BJ (cell line): ENCODE measurements at regions not wholly inside any gene's neighbourhood (a gene's known extent, or its start where the extent isn't known, plus 50 kb on each side); places are given as distances from the start of the nearest gene placed in this dataset.

ENCODE experiments used
- CTCF ChIA-PET: fragments of 350-600 bp; formaldehyde crosslinking; extraction: SDS; loops from one replicate; lab custom pipeline; 2021; ENCODE audit warnings: antibody characterized with exemption, inconsistent platforms; lab: Yijun Ruan, JAX
- POLR2A ChIA-PET: fragments of 300-600 bp; sonication (Branson Sonifier 250); formaldehyde crosslinking; extraction: SDS; loops from one replicate; lab custom pipeline; 2021; ENCODE audit warnings: antibody characterized with exemption; lab: Charles Lee
- DNase-seq: peaks from one replicate; pipeline ENCODE4 v3.0.0-alpha.2; 2011; ENCODE audit warnings: low read depth
- H3K27me3 ChIP-seq: 2 replicates; pipeline ENCODE4 v1.6.0; 2011; ENCODE audit warnings: low read length; ENCODE audit not compliant: control insufficient read depth, insufficient read depth
- H3K36me3 ChIP-seq: 2 replicates; pipeline ENCODE4 v1.5.1; 2011; ENCODE audit warnings: low read length; ENCODE audit not compliant: control insufficient read depth, insufficient read depth
- H3K4me3 ChIP-seq: 2 replicates; pipeline ENCODE4 v1.5.1; 2011; ENCODE audit warnings: low read depth, mild to moderate bottlenecking, control low read depth, low read length
- CTCF ChIP-seq: IDR thresholded peaks from 2 replicates; pipeline ENCODE4 v1.5.1; 2011; ENCODE audit warnings: low read depth, mild to moderate bottlenecking, control low read depth, inconsistent platforms, low read length, moderate library complexity; ENCODE audit not compliant: insufficient read depth

GRCh38 chr12:13371367-13371766 lies 174.8 kb downstream of the EMP1 start:
- no peaks in the 10 kb centered on the region; the same call in 1 of the 2 replicates for H3K27me3 ChIP-seq
- POLR2A ChIA-PET, result no interaction called here
- CTCF ChIA-PET, result interaction anchor here (2.8 kb wide), 1 partner anchor 9 kb away, joined by 16 read pairs; no protein-coding TSS in a partner anchor
- no peaks in the 10 kb centered on the region for H3K36me3 ChIP-seq
- no peak overlapping the region for H3K4me3 ChIP-seq
- no peak for DNase-seq
- TF ChIP-seq CTCF, result no peak

DNA sequence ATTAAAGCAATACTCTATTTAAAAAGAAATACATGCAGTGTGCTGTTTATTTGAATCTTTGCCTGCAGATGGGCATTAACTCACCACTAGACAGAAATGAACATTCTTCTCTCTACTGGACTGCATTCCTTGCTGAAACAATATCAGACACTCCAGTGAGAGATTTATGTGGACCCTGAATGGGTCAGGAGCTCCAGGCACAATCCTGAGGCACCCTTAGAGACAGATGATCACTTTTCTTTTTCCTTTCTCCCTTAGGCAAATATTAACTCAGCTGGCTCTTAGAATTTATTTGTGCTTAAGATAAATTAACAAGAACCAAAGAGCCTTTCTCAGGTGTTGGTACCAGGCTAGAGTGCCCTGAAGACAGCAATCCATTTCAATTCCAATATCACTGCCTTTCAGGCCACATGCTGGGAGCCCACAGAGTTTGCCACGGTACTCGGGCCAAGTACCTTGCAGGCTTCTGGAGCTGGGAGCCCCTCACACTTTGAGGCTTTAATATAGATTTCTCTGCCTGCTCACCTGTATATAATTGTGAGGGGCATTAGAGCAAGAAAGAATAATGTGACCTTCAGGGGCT lies 173.0 kb downstream of the EMP1 start:
- no peak for DNase-seq
- no peak for TF ChIP-seq CTCF
- Histone ChIP-seq H3K36me3 (no peaks in the 10 kb centered on the region), H3K4me3 (no peak overlapping the region), H3K27me3 (no peaks in the 10 kb centered on the region)
- CTCF ChIA-PET, result interaction anchor here (0.6 to 1.4 kb wide), 2 partner anchors 8 to 76 kb away, joined by 3 read pairs; no protein-coding TSS in a partner anchor
- POLR2A ChIA-PET, result no interaction called here

GRCh38 chr12:13368971-13369370 lies 172.4 kb downstream of the EMP1 start:
- TF ChIP-seq CTCF, result no peak
- ChIA-PET POLR2A (no interaction called here), CTCF (interaction anchor here (1.4 kb wide), 1 partner anchor 9 kb away, joined by 3 read pairs; no protein-coding TSS in a partner anchor)
- Histone ChIP-seq H3K4me3 (no peak overlapping the region), H3K27me3 (no peaks in the 10 kb centered on the region), H3K36me3 (no peaks in the 10 kb centered on the region)
- DNase-seq, result no peak

- POLR2A ChIA-PET, result no interaction called here
- TF ChIP-seq CTCF, result no peak
- CTCF ChIA-PET, result interaction anchor here (1.4 kb wide), 1 partner anchor 9 kb away, joined by 3 read pairs; no protein-coding TSS in a partner anchor
- Histone ChIP-seq H3K27me3 (no peaks in the 10 kb centered on the region), H3K4me3 (no peak overlapping the region), H3K36me3 (no peaks in the 10 kb centered on the region)
- no peak for DNase-seq
Observed at GRCh38 chr12:13368431-13368830, 171.9 kb downstream of the EMP1 start.

DNA sequence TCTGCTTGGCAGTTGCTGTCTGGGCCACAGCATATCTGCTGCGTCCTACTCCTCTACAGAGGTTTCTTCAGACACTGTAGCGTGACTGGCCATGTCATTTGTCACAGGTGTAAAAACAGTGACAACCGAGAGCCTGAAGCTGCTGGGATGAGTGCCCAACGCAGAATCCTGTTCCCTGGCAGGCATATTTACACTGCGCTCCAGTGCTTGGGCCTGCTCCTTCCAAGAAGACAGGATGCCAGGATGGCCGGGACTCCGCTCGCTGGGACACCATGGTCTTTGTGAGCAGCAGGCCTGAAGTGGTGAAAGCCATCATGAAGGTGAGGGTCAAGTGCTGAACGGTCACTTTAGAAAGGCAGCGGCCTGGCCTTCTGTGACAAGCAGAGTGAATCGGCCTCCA lies 171.4 kb downstream of the EMP1 start:
- DNase-seq, result no peak
- Histone ChIP-seq H3K4me3 (no peak overlapping the region), H3K36me3 (no peaks in the 10 kb centered on the region), H3K27me3 (no peaks in the 10 kb centered on the region)
- CTCF ChIA-PET, result no interaction called here
- POLR2A ChIA-PET, result no interaction called here
- no peak for TF ChIP-seq CTCF
